Nephron (organoid): ENCODE measurements at regions not wholly inside any gene's neighbourhood (a gene's known extent, or its start where the extent isn't known, plus 50 kb on each side); places are given as distances from the start of the nearest gene placed in this dataset.

Experiments
- H3K27ac Mint-ChIP-seq, 3 experiments: 2 replicates each; pipeline ENCODE4 v1.8.0; 2020; ENCODE audit warnings: mixed read lengths in 3 of 3, mild to moderate bottlenecking in 2 of 3, moderate library complexity in 1 of 3
- H3K27me3 Mint-ChIP-seq: 2 replicates; pipeline ENCODE4 v1.8.0; 2021; ENCODE audit warnings: low read depth, mild to moderate bottlenecking, moderate library complexity, mixed read lengths
- H3K36me3 Mint-ChIP-seq: 2 replicates; pipeline ENCODE4 v1.8.0; 2020; ENCODE audit warnings: low read depth, mixed read lengths
- H3K4me1 Mint-ChIP-seq: 2 replicates; pipeline ENCODE4 v1.8.0; 2020; ENCODE audit warnings: mixed read lengths
- H3K4me3 Mint-ChIP-seq, 3 experiments: 2 replicates each; pipeline ENCODE4 v1.8.0; 2020; ENCODE audit warnings: mild to moderate bottlenecking in 3 of 3, mixed read lengths in 3 of 3, moderate library complexity in 2 of 3
- H3K9me3 Mint-ChIP-seq: 2 replicates; pipeline ENCODE4 v1.8.0; 2020; ENCODE audit warnings: mixed read lengths
- TF ChIP-seq, protein P1 (sequence below), 3 experiments: fragments of 200-600 bp; sonication (generic); IDR thresholded peaks; one replicate each; pipeline ENCODE4 v1.5.0; 2021; ENCODE audit warnings: antibody characterized with exemption in 3 of 3; ENCODE audit not compliant: unreplicated experiment in 3 of 3

DNA sequence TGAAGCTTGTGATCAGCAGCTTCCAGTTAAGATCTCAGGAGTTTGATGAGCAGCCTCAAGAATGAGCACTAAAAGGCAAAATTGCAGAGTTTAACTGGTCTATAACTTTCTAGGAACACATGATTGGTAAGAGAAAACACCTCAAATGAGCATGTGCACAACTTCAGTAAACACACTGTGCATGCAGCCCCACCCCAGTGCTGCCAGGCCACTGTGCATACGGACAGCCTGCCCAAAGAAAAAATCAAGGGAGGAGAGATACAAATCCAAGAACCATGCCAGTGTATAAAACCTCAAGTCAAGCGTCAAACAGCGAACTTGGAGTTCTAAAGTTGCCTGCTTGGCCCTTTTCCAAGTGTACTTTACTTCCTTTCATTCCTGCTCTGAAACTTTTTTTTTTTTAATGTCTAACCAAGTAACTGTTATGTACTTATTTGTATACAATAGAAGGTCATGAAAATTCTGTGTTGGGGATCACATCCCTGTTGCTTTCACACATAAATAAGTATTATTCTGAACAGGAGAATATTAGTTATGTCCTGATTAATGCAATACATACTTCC is 125.6 kb upstream of the TSLP start:
- Mint-ChIP-seq H3K27me3 (peaks cover 3% of the 10 kb centered on the region), H3K36me3 (no peaks in the 10 kb centered on the region), H3K4me1 (no peaks in the 10 kb centered on the region), H3K9me3 (no peaks in the 10 kb centered on the region), H3K27ac (no peak overlapping the region), H3K4me3 (no peak overlapping the region)
- TF ChIP-seq, protein P1, sequence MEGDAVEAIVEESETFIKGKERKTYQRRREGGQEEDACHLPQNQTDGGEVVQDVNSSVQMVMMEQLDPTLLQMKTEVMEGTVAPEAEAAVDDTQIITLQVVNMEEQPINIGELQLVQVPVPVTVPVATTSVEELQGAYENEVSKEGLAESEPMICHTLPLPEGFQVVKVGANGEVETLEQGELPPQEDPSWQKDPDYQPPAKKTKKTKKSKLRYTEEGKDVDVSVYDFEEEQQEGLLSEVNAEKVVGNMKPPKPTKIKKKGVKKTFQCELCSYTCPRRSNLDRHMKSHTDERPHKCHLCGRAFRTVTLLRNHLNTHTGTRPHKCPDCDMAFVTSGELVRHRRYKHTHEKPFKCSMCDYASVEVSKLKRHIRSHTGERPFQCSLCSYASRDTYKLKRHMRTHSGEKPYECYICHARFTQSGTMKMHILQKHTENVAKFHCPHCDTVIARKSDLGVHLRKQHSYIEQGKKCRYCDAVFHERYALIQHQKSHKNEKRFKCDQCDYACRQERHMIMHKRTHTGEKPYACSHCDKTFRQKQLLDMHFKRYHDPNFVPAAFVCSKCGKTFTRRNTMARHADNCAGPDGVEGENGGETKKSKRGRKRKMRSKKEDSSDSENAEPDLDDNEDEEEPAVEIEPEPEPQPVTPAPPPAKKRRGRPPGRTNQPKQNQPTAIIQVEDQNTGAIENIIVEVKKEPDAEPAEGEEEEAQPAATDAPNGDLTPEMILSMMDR (IDR thresholded peaks at IDR 0.05; ENCODE audit: unreplicated experiment in 3 of 3), result no peak

DNA sequence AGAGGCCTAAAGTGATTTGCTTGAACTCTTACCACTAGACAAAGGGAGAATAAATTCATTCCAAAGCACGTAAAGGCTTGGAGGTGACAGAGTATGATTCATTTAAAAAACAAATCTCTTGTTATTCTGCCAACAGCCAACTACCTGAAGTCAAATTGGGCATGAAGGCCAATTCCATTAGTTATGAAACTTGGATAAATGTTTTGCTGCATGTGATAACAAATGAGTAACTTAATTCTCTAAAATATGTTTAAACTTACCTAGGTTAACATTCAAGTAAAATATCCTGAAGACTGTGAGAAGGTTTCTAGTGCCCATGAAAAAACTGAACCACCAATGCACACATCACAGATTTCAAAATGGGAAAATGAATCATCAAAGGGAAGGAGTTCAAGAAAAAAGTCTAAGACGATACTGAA is 120.1 kb upstream of the TSLP start:
- Mint-ChIP-seq H3K36me3 (no peaks in the 10 kb centered on the region), H3K4me3 (no peak overlapping the region), H3K27ac (no peak overlapping the region), H3K27me3 (peaks cover 3% of the 10 kb centered on the region), H3K9me3 (peaks cover 5% of the 10 kb centered on the region), H3K4me1 (no peaks in the 10 kb centered on the region)
- TF ChIP-seq, protein P1 (IDR thresholded peaks at IDR 0.05; ENCODE audit: unreplicated experiment in 3 of 3), result no peak

DNA sequence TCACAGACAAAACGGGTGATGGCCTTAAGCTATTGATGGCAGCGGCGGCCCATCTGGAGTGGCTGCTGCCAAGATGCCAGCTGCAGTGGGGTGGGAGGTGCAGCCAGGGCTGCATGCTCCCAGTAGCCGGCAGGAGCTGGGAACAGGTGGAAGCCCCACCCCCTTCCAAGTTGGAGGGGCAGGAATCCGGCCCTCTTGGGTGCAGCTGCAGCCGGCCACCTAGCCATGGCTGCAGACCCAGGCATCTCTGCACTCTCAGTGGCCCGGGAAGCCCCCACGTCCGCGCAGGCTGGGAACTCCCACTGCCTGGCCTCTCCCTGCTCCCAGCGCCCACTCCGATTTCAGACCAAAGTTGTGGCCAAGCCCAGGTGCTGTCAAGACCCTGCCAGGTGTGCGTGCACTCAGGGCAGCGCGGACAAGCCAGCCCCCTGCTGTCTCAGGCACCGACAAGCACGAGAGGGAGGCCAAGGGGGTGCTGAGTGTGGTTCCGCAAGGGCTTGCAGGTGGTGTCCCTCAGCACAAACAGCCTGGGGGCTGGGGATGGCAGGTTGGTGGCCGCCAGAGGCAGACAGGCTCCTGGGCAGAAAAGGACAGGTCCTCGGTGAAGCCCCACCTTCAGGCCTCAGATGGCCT is 115.1 kb upstream of the TSLP start:
- TF ChIP-seq, protein P1 (IDR thresholded peaks at IDR 0.05; ENCODE audit: unreplicated experiment in 3 of 3), result no peak
- H3K36me3 Mint-ChIP-seq, result no peaks in the 10 kb centered on the region
- H3K27me3 Mint-ChIP-seq, result no peaks in the 10 kb centered on the region

DNA sequence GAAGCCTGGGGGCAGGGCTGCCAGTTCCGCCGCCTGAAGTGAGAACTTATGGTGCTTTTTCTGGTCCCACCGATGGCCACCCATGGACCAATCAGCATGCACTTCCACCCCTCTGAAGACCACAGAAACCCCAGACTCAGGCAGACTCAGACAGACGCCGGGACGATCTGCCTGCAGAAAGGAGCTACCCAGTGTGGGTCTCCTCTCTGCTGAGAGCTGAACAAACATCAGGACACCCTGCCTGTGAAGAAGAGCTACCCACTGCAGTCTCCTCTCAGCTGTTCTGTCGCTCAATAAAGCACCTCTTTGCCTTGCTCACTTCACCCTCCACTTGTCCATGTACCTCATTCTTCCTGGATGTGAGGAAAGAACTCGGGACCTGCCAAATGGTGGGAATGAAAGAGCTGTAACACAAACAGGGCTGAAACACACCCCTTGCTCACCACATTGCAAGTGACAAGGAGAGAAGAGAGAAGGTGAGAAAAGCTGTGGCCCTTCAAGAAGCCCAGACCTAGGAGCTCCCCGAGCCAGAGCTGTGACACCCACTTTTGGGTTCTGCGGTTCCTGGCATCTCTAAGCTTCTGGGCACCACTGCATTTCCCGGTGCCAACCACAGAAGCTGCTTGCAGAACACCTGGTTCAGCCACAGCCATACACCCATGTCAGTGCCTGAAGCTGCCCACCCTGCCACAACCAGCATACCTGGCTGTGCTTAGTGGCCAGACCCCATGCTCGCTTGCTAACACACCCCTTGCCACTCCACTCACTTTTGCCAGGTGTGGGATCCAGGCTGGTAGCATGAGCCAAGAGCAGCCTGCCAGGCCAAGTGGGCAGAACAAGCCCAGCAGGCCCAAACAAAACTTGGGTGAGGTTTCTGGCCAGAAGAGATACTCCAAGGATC is 114.3 kb upstream of the TSLP start:
- Mint-ChIP-seq H3K36me3 (no peaks in the 10 kb centered on the region), H3K4me3 (no peak overlapping the region), H3K4me1 (no peaks in the 10 kb centered on the region), H3K27me3 (no peaks in the 10 kb centered on the region), H3K9me3 (peaks cover 5% of the 10 kb centered on the region), H3K27ac (no peak overlapping the region)
- TF ChIP-seq, protein P1 (IDR thresholded peaks at IDR 0.05; ENCODE audit: unreplicated experiment in 3 of 3), result no peak

More for the DNA sequence above, 115.1 kb upstream of the TSLP start:
- H3K27ac Mint-ChIP-seq, result no peak overlapping the region
- H3K9me3 Mint-ChIP-seq, result peaks cover 5% of the 10 kb centered on the region
- no peak overlapping the region for H3K4me3 Mint-ChIP-seq
- H3K4me1 Mint-ChIP-seq, result no peaks in the 10 kb centered on the region

DNA sequence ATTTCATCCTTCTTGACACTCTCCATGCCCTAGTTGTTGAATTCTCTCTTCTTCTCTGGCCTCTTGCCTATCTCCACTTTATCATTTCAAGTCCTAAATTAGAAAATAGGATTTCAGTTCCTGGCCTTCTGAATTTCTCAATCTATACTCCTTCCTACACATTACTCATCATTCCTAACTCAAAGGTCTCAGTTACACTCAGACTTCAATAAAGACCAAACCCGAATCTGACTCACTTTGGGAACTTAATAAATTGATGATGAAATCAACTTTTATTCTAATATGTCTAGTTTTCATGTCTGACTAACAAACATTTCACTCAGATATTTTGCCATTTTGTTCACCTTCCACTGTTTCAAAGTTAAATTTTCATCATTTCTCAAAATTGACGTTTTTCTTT is 113.6 kb upstream of the TSLP start:
- Mint-ChIP-seq H3K27me3 (no peaks in the 10 kb centered on the region), H3K4me3 (no peak overlapping the region), H3K9me3 (peaks cover 5% of the 10 kb centered on the region), H3K36me3 (no peaks in the 10 kb centered on the region), H3K27ac (no peak overlapping the region), H3K4me1 (no peaks in the 10 kb centered on the region)
- TF ChIP-seq, protein P1 (IDR thresholded peaks at IDR 0.05; ENCODE audit: unreplicated experiment in 3 of 3), result no peak
